NCI-H1105 treated with DMSO at 0.1 percent for 48 hours (cell line): ENCODE measurements at regions not wholly inside any gene's neighbourhood (a gene's known extent, or its start where the extent isn't known, plus 50 kb on each side); places are given as distances from the start of the nearest gene placed in this dataset.
A peak's percentile ranks its signal among the peaks of the same experiment; 100 is the strongest.

ENCODE experiments used
- DNase-seq: peaks from one replicate; lab custom pipeline; 2025; lab: John Stamatoyannopoulos, UW

- DNase-seq = no peak
Measured at GRCh38 chr4:184310171-184310567, 92.5 kb upstream of the ENPP6 start.

- DNase-seq = no peak
Measured at GRCh38 chr4:184309241-184310170, 91.8 kb upstream of the ENPP6 start.

GRCh38 chr4:184306949-184307348 is 89.3 kb upstream of the ENPP6 start:
- no peak for DNase-seq

- DNase-seq = no peak
Measured at GRCh38 chr4:184306470-184306869, 88.8 kb upstream of the ENPP6 start.

GRCh38 chr4:184300816-184301215 is 83.1 kb upstream of the ENPP6 start:
- DNase-seq = no peak

- no peak for DNase-seq
Measured at GRCh38 chr4:184298254-184298653, 80.6 kb upstream of the ENPP6 start.

GRCh38 chr4:184295206-184295605 is 77.5 kb upstream of the ENPP6 start:
- no peak for DNase-seq

GRCh38 chr4:184294606-184295133 is 77.0 kb upstream of the ENPP6 start:
- no peak for DNase-seq

GRCh38 chr4:184293552-184293951 is 75.9 kb upstream of the ENPP6 start:
- no peak for DNase-seq

- DNase-seq = no peak
Measured at GRCh38 chr4:184292877-184293276, 75.2 kb upstream of the ENPP6 start.

- no peak for DNase-seq
Measured at GRCh38 chr4:184292465-184292867, 74.8 kb upstream of the ENPP6 start.

GRCh38 chr4:184289179-184289535 is 71.5 kb upstream of the ENPP6 start:
- DNase-seq = no peak

- no peak for DNase-seq
Measured at GRCh38 chr4:184288451-184289178, 70.9 kb upstream of the ENPP6 start.

GRCh38 chr4:184287697-184288255 is 70.1 kb upstream of the ENPP6 start:
- no peak for DNase-seq

GRCh38 chr4:184286358-184286757 is 68.7 kb upstream of the ENPP6 start:
- no peak for DNase-seq

- DNase-seq = no peak
Measured at GRCh38 chr4:184284742-184285141, 67.1 kb upstream of the ENPP6 start.

GRCh38 chr4:184284336-184284690 is 66.6 kb upstream of the ENPP6 start:
- DNase-seq = no peak

GRCh38 chr4:184283659-184284335 is 66.1 kb upstream of the ENPP6 start:
- DNase-seq = no peak

- DNase-seq = no peak
Measured at GRCh38 chr4:184282895-184283654, 65.4 kb upstream of the ENPP6 start.

GRCh38 chr4:184282251-184282713 is 64.6 kb upstream of the ENPP6 start:
- DNase-seq = peak; percentile 1
